Stimulated activated CD4-positive, alpha-beta T cell treated with anti-CD3 and anti-CD28 coated beads, Interleukin-1b, Interleukin-23, amount 100 ng/mL, for 24 hours (primary cell): ENCODE measurements at regions not wholly inside any gene's neighbourhood (a gene's known extent, or its start where the extent isn't known, plus 50 kb on each side); places are given as distances from the start of the nearest gene placed in this dataset.
"Not testable (repeated sequence)": the region's sequence is repeated elsewhere in the genome, so short reads cannot be mapped to it uniquely, and the experiment has no call there.

Experiments used
- DNase-seq, 4 experiments: peaks; one replicate each; pipeline ENCODE4 v3.0.0-alpha.2; 2020; ENCODE audit warnings: low read depth in 4 of 4, low spot score in 1 of 4

DNA sequence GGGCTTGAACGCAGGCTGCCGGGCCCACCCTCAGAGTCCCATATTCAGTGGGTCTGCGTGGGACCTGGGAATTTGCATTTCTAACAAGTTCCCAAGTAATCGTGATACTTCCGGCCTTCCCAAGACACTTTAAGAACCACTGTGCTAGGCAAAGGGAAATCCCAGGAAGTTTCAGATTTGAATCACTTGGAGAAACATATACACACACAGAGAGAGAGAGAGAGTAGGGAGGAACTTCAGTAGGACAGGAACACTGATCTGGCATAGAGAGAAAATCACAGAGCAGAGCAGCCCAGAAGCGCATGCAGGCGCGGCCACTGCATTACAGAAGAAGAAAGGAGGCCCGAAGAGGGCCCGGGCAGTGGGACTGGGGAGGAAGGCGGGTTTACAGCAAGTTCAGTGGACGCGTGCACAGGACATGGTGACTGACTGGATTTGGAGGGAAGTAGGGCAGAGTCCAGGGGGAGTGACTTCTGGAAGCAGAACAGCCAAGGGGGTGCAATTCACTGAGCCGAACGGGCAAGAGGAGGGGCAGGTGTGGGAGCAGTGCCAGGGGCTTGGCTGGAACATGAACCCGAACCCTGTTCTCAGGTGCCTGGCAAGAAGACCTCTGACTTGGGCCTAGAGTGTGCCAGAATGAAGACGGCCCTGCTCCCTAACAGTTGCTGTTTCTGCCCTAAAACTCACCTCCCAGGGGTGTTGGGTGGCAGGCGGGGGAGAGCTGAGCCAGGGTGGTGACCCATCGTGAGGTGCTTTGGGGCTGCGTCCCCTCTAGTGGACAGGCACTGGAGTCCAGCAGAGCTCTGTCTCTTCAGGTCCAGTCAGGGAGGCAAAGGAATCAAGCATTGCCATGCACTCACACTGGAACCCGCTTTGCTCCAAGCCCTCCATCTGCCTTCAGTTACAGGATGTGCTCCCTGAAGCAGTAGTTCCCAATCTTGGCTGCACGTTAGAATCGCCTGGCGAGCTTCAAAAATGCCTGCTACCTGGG, 101.3 kb upstream of the HES1 start:
- no peak for DNase-seq

DNA sequence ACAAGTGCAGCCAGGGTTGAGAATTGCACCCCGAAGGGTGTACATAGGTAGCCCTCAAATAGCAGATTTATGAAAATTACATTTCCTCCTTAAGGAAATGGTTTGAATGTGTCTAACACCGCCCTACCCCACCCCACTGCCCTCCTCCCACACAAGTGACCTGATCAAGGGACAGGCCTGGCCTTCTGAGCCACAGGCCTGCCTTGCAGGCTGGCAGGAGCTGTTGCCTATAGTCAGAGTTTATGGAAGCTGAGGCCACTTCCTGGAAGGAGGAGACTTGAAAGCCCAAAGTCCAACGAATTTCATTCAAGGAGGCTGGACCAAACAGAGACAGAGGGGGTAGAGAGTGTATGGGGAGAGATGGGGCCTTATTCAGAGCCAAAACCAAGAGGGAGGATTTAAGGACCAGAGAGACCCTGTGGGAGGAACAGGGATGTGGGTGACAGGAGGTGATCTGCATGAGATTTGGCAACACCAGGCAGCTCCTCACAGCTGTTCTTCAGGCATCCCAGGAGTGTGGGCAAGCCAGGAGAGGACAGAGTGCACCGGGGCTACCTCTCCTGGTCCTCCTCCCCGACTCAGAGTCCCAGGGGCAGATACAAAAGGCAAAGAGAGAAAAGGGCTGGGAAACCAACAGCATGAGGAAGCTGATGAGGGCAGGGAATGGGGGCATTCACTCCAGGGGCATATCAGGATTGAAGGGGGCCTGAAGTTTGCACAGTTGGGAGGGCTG, 100.4 kb upstream of the HES1 start:
- DNase-seq: no peak

DNA sequence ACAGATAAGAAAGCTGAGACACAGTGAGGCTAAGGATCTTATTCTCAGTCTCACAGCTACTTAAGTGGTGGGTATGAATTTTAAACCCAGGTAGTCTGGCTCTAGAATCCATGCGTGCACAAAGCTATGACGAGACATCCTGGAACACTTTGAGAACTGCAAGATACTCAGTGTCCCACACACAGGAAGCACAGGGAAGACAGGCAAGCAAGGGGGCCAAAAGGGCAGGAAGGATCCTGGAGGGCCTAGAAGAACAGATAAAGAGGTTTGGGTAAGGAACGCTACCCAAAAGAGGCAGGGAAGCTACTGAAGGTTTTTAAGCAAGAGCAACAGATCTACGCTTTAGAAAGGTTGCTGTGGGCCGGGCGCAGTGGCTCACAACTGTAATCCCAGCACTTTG, 99.1 kb upstream of the HES1 start:
- DNase-seq: no peak

DNA sequence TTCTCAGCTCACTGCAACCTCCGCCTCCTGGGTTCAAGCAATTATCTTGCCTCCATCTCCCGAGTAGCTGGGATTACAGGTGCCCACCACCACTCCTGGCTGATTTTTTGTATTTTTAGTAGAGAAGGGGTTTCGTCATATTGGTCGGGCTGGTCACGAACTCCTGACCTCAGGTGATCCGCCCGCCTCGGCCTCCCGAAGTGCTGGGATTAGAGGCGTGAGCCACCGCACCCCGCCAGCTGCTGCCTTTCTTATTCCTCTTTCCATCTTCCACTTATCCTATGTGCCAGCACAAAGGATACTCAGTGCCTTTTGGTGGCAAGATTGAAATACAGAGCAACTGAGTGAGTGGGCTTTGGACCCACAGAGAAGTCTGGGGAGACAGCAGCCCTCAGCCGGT, 97.6 kb upstream of the HES1 start:
- DNase-seq: not testable (repeated sequence)

DNA sequence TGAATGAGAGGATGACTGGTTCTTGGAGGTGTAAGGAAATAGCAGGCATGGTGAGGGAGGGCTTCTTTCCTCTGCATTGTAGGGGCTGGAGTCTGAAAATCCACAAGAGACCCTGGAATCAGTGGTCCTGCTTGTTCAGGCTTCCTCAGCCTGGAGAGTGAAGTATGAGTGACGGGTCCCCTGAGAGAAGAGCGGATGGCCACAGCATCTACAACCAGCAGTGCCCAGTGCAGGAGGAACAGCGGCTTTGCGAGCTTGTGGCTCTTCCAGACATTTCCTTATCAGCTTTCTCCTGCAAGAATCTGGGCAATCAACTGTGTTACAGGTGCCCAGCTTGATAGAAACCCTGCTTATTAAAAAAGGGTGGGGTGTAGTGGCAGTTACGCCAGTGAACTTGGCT, 97.0 kb upstream of the HES1 start:
- DNase-seq: no peak

DNA sequence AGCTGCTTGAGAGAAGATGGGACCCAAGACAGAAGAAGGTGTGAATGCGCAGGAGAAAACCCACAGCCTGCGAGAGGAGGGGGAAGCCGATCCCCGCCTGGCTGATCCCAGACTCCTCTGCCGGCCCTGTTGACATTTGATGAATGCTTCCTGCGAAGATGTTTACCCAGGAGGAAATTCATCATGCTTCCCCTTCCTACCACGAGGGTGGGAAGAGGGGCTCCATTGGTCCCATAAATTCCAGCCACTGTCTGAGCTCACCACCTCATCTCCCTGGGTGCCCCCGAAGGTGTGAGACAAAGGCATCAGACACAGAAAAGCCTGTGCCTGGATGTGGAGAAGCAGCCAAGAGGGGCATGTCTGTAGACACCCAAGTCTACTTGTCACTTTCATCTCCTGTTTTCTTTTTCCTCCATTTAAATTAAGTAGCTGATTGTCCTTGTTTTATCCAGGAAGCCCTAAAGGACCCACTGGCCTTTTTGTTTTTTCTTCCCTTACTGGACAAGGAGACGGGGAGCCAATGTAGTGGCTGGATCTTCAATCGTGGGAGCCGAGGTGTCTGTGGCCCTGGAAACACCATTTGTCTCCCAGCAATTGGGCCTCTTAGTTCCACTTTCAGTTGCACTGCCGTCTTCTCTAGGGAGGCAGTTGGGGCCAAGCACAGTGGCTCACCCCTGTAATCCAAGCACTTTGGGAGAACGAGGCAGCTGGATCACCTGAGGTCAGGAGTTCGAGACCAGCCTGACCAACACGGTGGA, 95.3 kb upstream of the HES1 start:
- DNase-seq: no peak

DNA sequence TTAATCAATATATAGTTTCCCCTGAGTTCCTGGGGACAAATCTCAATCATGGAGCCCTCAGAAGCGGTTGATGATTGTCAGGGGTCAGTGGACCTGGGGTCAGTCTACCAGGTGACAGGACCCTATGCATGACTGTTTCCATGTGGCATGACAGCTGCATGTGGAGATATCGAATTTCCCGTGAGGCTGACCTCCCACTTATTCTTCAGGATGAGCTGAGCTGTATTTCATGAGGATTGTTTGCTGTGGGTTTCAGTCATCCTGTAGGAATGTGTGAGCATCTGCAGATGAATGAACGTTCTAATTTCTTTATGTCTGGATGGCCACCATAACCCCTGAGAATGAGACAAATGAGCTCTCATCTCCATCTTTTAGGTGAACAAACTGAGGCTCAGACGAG, 93.0 kb upstream of the HES1 start:
- no peak for DNase-seq

DNA sequence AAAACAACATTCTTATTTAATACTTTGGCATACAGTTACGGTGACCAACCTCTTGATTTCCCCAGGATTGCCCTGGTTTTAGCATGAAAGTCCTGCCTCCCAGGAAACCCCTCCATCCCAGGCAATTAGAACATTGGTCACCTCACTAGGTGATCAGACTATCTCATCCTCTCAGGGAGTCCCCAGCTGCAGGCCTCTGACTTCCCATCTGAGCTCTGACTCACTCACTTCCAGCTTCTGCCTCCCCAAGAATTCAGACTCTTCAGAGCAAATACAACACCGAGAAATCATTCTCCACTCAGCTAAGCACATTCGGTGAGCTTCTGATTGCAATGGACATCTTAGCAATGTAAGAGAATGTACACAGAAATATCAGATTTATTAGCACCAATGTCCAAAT, 92.4 kb upstream of the HES1 start:
- no peak for DNase-seq

DNA sequence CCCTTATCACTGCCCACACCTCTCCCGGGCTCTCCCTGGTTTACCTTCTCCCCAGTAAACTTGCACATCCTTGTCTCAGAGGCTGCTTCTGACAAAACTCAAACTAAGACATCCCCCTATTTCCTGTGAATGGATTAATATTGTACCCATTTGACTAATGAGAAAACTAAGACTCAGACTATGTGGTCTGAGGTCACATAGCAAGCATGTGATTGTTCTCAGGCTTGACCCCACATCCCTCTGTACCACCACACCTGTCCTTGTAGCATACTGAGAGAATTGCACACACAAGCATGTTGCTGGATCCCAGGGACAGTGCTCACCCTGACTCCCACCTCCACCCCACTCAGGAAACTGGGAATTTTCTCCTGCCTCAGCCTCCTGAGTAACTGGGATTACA, 90.7 kb upstream of the HES1 start:
- no peak for DNase-seq

DNA sequence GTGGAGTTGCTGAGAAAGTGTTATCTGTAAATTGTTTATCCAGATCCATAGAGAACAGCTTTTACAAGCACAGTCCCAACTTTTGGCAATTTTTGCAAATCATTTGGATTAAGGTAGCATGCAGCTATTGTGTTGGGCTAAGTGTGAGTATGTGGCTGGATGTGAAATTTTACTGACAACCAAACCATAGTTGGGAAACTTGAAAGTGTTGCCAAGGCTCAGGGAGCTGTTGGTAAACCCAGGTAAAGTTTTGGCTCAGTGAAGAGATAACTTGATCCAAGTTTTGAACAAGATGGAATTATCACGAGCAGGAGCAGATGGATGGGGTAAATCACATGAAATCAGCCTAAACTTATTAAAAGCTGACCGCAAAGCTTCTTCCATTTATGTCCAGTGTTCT, 90.0 kb upstream of the HES1 start:
- no peak for DNase-seq

DNA sequence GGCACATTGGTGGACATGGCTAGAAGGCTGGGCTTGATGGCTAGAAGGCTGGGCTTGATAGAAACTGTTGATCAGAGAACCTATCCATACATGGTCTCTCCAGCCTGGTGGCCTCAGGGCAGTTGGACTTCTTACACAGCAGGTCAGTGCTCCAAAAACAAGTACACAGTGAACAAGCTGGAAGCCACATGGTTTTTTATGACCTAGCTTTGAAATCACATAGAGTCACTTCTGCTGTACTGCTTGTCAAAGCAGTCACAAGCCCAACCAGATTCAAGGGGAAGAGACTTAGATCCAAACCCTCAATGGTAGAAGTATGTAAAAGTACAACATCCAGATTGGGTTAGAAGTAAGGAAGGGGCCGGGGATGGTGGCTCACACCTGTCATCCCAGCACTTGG, 89.4 kb upstream of the HES1 start:
- DNase-seq: no peak

DNA sequence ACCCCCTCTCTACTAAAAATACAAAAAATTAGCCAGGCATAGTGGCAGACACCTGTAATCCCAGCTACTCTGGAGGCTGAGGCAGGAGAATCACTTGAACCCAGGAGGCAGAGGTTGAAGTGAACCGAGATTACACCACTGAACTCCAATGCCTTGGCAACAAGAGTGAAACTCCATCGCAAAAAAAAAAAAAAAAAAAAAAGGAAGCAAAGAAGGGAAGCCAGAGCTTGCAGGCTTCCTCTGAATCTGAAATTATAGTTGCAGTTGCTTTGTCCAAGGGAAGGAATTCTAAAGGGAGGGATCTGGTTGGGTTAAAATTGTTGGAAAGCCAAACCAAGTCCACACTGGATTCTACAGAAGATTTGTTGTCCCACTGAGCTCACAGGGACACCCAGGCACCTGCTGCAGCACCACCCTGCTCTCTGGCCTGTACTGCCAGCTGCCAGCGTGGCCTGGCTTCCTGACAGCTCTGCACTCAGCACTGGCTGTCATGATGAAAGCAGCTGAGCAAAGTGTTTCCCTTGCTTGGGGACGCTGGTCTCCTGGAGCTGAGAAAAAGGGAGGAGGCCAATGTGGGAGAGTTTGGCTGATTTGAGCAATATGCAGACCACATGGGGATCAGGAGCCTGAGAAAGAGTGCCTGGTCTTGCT, 88.8 kb upstream of the HES1 start:
- DNase-seq: no peak

DNA sequence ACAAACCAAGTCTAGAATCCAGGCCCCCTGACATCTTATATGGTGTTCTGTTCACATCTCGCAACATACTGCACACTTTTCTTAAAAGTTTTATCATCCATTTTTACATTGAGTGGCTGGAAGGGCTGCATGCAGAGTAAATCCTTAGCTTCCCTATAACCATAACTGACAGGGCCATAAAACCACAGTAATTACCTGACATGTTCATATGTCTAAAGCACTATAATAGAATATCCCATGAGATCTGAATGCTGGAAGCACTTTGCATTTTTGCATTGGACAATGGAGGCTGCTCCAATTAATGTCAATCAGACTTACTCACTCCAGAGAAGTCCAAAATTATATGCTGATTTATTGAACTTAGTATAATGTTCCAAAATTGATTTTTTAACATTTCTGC, 86.6 kb upstream of the HES1 start:
- DNase-seq: no peak

DNA sequence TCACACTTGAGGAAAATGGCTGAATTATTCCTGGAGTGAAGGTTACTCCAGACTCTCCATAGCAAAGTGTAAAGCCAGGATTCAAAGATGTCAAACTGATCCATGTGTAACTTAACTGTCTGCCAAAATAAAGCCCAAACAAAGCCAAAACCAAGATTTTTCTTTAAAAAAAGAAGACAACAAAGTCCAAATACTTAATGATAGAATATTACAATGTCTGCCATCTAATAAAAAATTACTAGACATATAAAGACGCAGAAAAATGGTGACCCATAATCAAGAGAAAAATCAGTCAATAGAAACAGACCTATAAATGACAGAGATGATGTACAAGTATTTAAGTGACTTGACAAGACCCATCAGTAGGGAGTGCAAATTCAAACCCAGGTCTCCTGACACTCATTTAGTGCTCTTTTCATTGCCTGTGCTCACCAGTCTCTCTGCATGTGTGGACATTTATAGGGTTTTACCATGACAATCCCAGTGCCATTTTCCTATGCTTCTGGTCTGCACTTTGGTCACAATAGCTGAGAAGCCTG, 85.1 kb upstream of the HES1 start:
- no peak for DNase-seq

DNA sequence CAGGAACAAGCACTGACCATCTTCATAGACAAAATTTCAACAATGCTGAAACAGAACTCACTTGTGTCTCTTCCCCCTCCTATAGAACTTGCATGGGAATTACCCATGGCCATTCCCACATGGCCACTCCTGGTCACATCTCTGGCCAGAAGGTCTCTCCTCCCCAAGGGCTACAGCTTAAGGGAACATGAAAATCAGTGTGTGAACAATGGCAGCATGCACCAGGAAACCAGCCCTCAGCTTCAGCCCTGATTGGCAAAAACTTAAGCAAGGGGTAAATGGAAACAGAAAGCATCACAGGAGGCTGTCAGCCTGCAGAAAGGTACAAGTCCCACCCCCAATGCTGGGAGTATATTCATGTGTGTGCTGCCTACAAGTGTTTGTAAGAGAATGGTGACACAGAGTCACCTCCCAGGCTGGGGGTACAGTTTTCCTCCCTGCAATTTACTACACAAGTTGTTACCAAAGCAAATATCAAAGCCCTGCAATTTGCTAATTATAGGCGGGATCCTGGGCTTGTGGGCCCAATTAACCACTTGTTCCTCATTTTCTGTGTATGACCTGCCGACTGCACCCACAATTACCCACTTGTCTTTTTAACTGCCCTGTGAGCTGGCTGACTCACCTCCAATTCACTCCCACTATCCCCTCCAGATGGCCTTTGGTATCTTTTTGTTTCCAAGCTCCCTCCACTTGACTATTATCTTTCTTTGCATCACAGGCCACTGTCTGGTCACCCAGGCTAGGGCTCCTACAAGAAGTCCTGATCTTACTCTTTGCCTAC, 84.4 kb upstream of the HES1 start:
- no peak for DNase-seq

DNA sequence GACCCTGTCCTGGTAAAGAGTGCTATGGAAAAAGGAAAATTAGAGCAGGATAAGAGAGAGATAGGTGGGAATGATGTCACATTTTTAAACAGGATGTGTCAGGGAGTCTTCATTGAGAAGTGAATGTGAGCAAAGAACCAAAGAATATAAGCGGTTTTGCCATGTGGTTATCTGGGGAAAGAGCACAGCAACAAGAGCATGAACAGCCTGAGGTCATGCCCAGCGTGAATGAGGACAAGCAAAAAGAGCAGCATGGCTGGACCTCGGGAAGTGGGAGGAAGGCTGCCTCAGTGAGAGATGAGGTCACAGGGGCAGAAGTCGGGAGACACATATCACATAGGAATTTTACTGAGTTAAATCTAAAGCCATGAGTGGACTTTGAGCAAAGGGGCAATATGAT, 82.8 kb upstream of the HES1 start:
- DNase-seq: no peak

DNA sequence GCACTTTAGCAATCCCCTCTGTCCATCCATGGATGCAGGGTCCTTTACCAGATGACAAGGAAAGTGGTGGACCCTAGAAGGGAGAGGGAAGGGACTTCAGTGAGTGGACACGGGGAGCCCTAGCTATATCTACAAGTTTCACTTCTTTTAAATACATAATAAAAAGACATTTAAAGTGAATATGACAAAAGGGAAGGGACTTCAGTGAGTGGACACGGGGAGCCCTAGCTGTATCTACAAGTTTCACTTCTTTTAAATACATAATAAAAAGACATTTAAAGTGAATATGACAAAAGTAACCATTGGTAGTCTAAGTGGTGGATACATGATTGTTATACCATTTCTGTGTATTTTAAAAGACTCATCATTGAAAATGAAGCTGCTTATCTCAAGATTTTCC, 81.9 kb upstream of the HES1 start:
- no peak for DNase-seq

DNA sequence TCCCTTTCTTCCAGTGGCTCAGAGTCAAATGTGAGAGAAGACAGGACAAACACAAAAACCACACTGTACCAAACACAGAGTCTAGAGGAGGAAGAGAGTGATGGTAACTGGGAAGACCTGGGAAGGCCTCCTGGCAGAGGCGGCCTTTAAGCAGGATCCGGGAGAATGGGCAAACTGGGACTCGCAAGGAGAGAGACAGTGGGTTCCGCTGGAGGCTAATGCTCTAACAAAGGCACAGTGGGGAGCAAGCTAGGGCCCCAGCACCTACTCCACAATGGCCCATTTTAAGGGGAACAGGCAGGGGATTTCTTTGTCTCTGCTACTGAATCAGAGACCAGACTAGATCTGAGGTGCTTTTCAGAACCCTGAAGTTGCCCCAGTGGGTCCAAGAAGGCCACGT, 81.4 kb upstream of the HES1 start:
- no peak for DNase-seq

DNA sequence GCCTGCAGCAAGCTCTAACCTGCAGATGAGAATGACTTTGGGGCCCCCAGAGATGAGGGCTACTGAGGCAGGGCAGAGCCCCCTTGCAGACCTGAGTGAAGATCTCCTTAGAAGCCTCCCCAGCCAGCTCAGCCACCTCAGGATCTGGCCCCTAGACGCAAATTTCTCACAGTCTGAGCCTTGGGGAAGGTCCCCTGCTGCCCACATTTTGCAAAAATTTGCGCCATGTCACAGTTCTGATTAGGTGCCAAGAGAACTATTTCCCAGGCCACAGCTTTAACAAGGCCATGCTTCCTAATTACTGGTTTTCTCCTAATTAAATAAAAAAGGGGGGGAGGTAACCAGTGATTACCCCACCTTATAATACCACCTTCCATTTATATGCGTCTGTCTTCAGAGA, 81.0 kb upstream of the HES1 start:
- no peak for DNase-seq

DNA sequence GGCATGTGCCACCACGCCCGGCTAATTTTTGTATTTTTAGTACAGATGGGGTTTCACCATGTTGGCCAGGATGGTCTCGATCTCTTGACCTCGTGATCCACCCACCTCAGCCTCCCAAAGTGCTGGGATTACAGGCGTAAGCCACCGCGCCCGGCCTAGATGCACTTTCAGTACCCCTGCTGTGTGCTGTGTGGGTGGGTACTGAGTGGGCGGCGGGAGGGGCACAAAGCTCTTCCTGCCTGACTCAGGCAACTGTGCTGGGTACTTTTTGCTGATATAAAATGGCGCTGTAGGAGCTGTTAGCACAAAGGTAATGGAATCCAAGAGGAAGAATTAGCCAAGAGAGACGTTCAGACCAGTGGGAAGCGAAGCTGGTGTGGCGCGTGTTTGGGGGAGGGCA, 79.6 kb upstream of the HES1 start:
- not testable (repeated sequence) for DNase-seq
